Panc1 (cell line): ENCODE measurements at regions not wholly inside any gene's neighbourhood (a gene's known extent, or its start where the extent isn't known, plus 50 kb on each side); places are given as distances from the start of the nearest gene placed in this dataset.

Experiments
- CTCF ChIP-seq: fragments of 450-650 bp; IDR thresholded peaks from 2 replicates; pipeline ENCODE4 v1.5.1; 2017; ENCODE audit warnings: mild to moderate bottlenecking
- POLR2AphosphoS5 ChIP-seq: IDR thresholded peaks from 2 replicates; pipeline ENCODE4 v1.6.1; 2012; ENCODE audit warnings: mild to moderate bottlenecking, low read depth, low read length, moderate library complexity
- SIN3A ChIP-seq: IDR thresholded peaks from 2 replicates; pipeline ENCODE4 v1.6.1; 2012; ENCODE audit warnings: low read depth, mild to moderate bottlenecking, low read length, moderate library complexity, borderline replicate concordance; ENCODE audit not compliant: insufficient read depth

GRCh38 chrX:99073551-99073950 lies 1336.5 kb downstream of the PCDH19 start:
- TF ChIP-seq CTCF (no peak), SIN3A (no peak), POLR2AphosphoS5 (no peak)
